ENCODE measurements at regions not wholly inside any gene's neighbourhood (a gene's known extent, or its start where the extent isn't known, plus 50 kb on each side); places are given as distances from the start of the nearest gene placed in this dataset.
A peak's percentile ranks its signal among the peaks of the same experiment; 100 is the strongest.
"Not testable (repeated sequence)": the region's sequence is repeated elsewhere in the genome, so short reads cannot be mapped to it uniquely, and the experiment has no call there.

- no peak for DNase-seq
Measured at GRCh38 chr9:21696411-21696871, 106.0 kb upstream of the MTAP start.

- DNase-seq = no peak
Measured at GRCh38 chr9:21708260-21708711, 94.2 kb upstream of the MTAP start.

DNA sequence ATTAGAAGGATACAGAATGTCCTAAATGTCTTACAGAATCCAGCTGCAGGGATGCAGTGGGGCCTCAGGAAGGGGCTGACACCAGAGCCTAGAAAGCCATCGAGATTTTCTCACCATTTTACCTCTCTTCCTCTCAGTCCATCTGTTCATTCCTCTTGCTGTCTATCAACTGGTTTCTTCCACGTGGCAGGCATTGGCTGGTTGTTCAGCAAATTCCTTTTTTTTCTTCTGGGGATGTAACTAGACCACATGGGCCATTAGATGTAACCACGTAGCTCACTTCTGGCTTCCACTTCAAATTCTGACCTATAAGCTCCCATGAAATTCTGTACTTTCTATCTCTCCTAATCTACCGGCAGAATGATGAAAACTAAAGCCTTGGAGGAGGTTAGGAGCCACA lies 93.6 kb upstream of the MTAP start:
- DNase-seq = no peak

DNA sequence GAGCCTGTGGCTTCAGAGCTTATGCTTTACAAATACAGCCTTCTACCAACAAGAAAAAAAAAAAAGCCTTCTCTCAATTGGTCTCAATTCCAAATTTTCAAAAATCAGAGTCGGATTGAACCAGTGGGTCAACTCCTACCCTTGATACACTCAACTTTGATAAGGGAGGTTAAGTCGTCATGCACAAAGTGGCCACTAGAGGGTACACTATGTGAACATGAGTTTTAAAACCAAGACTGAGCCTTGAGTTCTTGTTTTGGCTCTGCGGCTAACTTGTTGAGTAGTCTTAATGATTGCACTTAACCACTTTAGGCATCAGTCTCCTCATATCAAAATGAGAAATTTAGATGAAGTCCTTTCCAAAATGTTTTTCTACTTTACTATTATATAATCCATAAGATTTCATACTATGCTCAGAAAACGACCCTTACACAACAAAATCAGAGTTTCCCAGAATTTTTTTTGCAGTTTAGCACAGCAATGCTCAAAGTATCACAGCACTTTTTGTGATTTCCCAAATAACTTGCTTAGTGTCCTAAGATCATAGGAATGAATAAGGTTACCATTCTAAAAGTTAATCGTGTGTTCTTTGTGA lies 92.9 kb upstream of the MTAP start:
- peak; percentile 58 for DNase-seq

GRCh38 chr9:21710548-21711191 lies 91.8 kb upstream of the MTAP start:
- DNase-seq = peak; percentile 45

- DNase-seq = peak; percentile 52
Measured at GRCh38 chr9:21711504-21711903, 90.9 kb upstream of the MTAP start.

- DNase-seq = no peak
Measured at GRCh38 chr9:21715408-21715807, 87.0 kb upstream of the MTAP start.

GRCh38 chr9:21720758-21721157 lies 81.7 kb upstream of the MTAP start:
- no peak for DNase-seq

- DNase-seq = not testable (repeated sequence)
Measured at GRCh38 chr9:21727411-21727810, 75.0 kb upstream of the MTAP start.

GRCh38 chr9:21728781-21729180 lies 73.7 kb upstream of the MTAP start:
- DNase-seq = peak; percentile 94

DNA sequence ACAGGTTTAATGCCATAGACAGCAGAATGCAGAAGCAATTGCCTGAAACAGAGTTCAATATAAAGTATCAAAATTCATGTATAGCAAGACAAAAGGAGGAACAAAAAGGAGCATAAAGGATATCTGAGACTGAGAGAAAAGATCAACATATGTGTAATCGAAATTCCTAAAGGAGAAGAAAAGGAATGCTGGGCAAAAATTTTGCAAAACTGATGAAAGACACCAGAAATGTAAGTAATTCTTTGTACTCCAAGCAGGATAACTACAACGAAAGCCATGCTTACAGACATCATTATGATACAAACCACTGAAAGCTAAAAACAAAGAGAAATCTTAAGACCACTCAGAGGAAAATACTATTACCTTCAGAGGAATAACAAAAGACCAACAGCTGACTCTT lies 72.8 kb upstream of the MTAP start:
- peak; percentile 64 for DNase-seq

- peak; percentile 27 for DNase-seq
Measured at GRCh38 chr9:21730899-21731298, 71.5 kb upstream of the MTAP start.

DNA sequence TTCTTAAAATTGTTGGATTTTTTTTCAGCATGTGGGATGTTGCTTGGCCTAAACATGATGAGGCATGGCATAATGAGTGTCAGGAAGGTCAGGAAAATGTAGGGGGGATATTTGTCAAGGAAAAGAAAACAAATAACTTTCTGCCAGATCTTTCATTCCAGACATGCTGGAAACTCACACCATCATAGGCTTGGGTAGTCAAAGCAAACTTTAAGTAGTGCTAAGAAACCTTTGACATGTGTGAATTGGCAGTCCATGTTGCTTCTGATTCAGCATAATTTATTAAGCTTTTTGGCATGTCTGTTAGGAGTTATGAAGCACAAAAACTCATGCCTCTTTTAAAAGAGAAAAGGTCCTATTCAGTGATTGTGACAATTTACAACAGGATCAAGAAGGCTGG lies 61.3 kb upstream of the MTAP start:
- peak; percentile 23 for DNase-seq

DNA sequence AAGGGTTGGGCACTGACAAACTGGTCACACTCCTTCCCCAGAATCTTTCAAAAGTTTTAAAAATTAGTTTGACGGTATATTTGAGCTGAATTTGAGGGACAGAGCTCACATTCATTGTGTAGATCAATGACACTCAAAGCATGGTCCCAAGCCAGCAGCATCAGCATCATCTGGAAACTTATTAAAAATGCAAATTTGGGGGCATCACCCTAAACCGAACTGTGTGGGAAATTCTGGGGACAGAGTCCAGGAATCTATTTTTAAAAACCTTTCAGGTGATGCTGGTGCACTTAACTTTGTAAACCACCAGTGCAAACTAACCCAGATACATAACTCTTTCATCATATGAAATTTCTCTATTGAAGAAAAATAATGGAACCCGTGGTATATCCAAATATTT lies 58.1 kb upstream of the MTAP start:
- DNase-seq = no peak

DNA sequence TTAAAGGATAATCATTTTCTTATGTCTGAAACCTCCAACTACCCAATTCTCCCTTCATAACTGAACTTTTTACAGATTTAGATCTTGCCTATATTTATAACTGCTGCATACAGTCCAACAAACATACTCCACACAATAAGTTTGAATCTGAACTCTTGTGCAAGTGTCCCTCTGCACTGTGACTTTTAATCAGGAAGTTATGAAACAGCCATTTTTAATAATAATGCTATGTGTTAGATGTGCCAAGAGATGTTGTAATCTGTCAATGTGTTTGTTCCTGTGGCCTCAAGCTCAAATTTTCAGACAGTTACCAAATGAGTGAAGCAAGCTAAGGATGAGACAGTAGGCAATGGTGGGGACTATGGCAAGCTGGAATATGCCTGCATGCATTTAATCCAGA lies 57.6 kb upstream of the MTAP start:
- no peak for DNase-seq

GRCh38 chr9:21746550-21746949 lies 55.9 kb upstream of the MTAP start:
- DNase-seq = no peak

- peak; percentile 81 for DNase-seq
Measured at GRCh38 chr9:21747175-21747574, 55.3 kb upstream of the MTAP start.

GRCh38 chr9:21750021-21750735 lies 52.3 kb upstream of the MTAP start:
- peak; percentile 45 for DNase-seq

DNA sequence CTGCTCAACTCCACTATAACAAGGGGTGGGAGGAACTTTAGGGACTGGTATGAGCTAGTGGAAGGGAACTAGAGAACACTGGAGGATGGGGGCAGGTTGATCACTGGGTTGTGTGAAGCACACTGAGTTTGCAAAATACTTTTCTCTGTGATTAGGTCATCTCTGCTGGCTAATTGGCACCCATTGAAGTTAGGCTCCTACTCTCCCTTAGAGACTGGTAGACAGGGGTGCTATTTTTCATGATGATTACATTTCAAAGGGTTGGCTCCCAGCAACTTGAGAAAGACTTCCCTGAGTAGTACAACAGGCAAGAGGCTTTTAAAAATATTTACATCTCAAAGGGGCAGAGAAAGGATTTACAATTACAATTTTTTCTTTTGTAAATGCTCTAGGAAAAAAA lies 50.4 kb upstream of the MTAP start:
- DNase-seq = no peak

Measured in fibroblast of skin of back (primary cell).